Panc1 (cell line): ENCODE measurements at regions not wholly inside any gene's neighbourhood (a gene's known extent, or its start where the extent isn't known, plus 50 kb on each side); places are given as distances from the start of the nearest gene placed in this dataset.

Source experiments
- ATAC-seq: fragments of 200-7000 bp; cut with Tn5 transposase; 2 replicates; pipeline ENCODE4 v1.9.1; 2020; ENCODE audit warnings: mild to moderate bottlenecking, moderate library complexity
- BruUV-seq: library from RNA; stranded (reverse); fragments of 400-500 nt; replicated peaks from 2 replicates; lab custom pipeline; 2021; lab: Mats Ljungman, UMichigan
- CTCF ChIA-PET: fragments of 300-600 bp; sonication (Branson Sonifier 250); formaldehyde crosslinking; loops from one replicate; lab custom pipeline; 2022; ENCODE audit warnings: antibody characterized with exemption; lab: Charles Lee
- POLR2A ChIA-PET: fragments of 300-600 bp; sonication (Branson Sonifier 250); formaldehyde crosslinking; loops from one replicate; lab custom pipeline; 2022; ENCODE audit warnings: antibody characterized with exemption; lab: Charles Lee
- DNase-seq: peaks from one replicate; pipeline ENCODE4 v3.0.0-alpha.2; 2010; ENCODE audit warnings: low read depth, low spot score
- H3K27ac ChIP-seq: 2 replicates; pipeline ENCODE4 v1.5.1; 2011; ENCODE audit warnings: mild to moderate bottlenecking, low read length, inconsistent platforms
- H3K27me3 ChIP-seq: fragments of 200-500 bp; sonication (Bioruptor generic); 2 replicates; pipeline ENCODE4 v1.6.0; 2014; ENCODE audit warnings: low read length, inconsistent platforms; ENCODE audit not compliant: control insufficient read depth, insufficient read depth
- H3K36me3 ChIP-seq: fragments of 200-500 bp; sonication (Bioruptor generic); 2 replicates; pipeline ENCODE4 v1.5.1; 2014; ENCODE audit warnings: inconsistent platforms, mild to moderate bottlenecking, low read length, moderate library complexity; ENCODE audit not compliant: control insufficient read depth, insufficient read depth
- H3K4me1 ChIP-seq: 2 replicates; pipeline ENCODE4 v1.5.1; 2011; ENCODE audit warnings: inconsistent platforms, mild to moderate bottlenecking, low read length, moderate library complexity; ENCODE audit not compliant: control insufficient read depth, insufficient read depth
- H3K4me3 ChIP-seq, 2 experiments: 2 replicates each; pipeline ENCODE4 v1.5.1; 2011 to 2012; ENCODE audit warnings: low read depth in 2 of 2, low read length in 2 of 2, mild to moderate bottlenecking in 2 of 2, inconsistent platforms in 1 of 2, moderate library complexity in 1 of 2
- H3K9me3 ChIP-seq: fragments of 200-500 bp; sonication (Bioruptor generic); 2 replicates; pipeline ENCODE4 v1.5.1; 2014; ENCODE audit warnings: low read depth, mild to moderate bottlenecking, inconsistent platforms, low read length, moderate library complexity; ENCODE audit not compliant: control insufficient read depth, insufficient read depth
- POLR2AphosphoS5 ChIP-seq: IDR thresholded peaks from 2 replicates; pipeline ENCODE4 v1.6.1; 2012; ENCODE audit warnings: mild to moderate bottlenecking, low read depth, low read length, moderate library complexity
- SIN3A ChIP-seq: IDR thresholded peaks from 2 replicates; pipeline ENCODE4 v1.6.1; 2012; ENCODE audit warnings: low read depth, mild to moderate bottlenecking, low read length, moderate library complexity, borderline replicate concordance; ENCODE audit not compliant: insufficient read depth
- TCF7L2 ChIP-seq: IDR thresholded peaks from 2 replicates; pipeline ENCODE4 v1.6.1; 2011; ENCODE audit warnings: mild to moderate bottlenecking, low read depth, low read length, inconsistent platforms
- in situ Hi-C: cut with HindIII; loops from 2 replicates; pipeline ENCODE4 v1.10.0; 2016; ENCODE audit warnings: low sequenced_read_pairs, low pct_unique_long_range_greater_than_20kb
- intact Hi-C: fragments of 100-400 bp; cut with micrococcal nuclease; formaldehyde crosslinking; loops from one replicate; pipeline ENCODE4 v1.10.0; 2022; ENCODE audit not compliant: unreplicated experiment
- TF ChIP-seq, protein P1 (sequence below), 2 experiments: IDR thresholded peaks; 2 replicates each; pipeline ENCODE4 v1.6.1; 2011 to 2012; ENCODE audit warnings: low read depth in 2 of 2, control low read depth in 1 of 2, low read length in 1 of 2, mild to moderate bottlenecking in 1 of 2, moderate library complexity in 1 of 2; ENCODE audit not compliant: insufficient read depth in 1 of 2
- TF ChIP-seq, protein P2 (sequence below): fragments of 450-650 bp; IDR thresholded peaks from 2 replicates; pipeline ENCODE4 v1.5.1; 2017; ENCODE audit warnings: mild to moderate bottlenecking

DNA sequence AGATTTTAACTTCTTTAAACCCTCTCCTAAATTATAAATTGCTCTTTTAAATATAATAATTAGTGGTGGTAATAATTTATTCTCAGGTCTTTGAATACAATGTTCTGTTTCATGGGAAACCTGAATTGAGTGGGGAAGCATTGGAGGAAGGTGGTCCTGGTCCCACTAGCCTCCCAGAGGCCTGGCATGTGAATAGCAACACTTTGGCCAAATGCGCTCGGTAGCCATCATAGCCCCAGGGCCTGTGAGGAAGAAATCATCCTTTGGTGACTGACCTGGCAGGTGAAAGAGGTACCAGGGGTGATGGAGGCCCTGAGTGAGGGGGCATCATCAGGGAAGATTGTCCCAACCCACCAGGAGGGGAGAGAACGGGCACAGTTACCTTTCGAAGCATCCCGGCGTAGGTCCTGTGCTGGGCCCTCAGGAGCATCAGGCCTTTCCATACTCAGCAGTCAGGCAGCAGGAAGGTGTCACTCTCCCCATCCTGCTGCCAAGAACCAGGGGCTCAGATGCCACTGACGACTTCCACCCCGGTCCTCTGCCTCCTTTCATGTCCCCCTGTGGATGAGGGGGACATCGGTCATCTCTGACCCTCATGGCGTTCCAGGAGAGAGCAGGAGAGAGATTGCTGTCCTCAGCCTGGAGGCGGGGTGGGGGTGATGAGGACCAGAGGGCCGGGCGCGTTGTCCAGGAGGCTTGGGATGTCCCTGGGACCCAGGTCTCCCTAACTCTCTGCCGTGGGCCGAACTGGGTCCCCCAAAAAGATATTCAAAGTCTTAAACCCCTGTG, 78.6 kb upstream of the HPCAL1 start:
- ChIA-PET CTCF (no interaction called here), POLR2A (interaction anchor here (0.6 kb wide), 1 partner anchor 23 kb away, joined by 4 read pairs; no protein-coding TSS in a partner anchor)
- ATAC-seq, result no peak
- Histone ChIP-seq H3K4me3 (no peak overlapping the region), H3K36me3 (no peaks in the 10 kb centered on the region), H3K27me3 (no peaks in the 10 kb centered on the region), H3K27ac (no peak overlapping the region), H3K9me3 (no peaks in the 10 kb centered on the region), H3K4me1 (no peaks in the 10 kb centered on the region)
- no TSS peak for BruUV-seq
- intact Hi-C loops (no loop called here), in situ Hi-C loops (no loop called here)
- no peak for TF ChIP-seq POLR2AphosphoS5
- TF ChIP-seq, protein P1, sequence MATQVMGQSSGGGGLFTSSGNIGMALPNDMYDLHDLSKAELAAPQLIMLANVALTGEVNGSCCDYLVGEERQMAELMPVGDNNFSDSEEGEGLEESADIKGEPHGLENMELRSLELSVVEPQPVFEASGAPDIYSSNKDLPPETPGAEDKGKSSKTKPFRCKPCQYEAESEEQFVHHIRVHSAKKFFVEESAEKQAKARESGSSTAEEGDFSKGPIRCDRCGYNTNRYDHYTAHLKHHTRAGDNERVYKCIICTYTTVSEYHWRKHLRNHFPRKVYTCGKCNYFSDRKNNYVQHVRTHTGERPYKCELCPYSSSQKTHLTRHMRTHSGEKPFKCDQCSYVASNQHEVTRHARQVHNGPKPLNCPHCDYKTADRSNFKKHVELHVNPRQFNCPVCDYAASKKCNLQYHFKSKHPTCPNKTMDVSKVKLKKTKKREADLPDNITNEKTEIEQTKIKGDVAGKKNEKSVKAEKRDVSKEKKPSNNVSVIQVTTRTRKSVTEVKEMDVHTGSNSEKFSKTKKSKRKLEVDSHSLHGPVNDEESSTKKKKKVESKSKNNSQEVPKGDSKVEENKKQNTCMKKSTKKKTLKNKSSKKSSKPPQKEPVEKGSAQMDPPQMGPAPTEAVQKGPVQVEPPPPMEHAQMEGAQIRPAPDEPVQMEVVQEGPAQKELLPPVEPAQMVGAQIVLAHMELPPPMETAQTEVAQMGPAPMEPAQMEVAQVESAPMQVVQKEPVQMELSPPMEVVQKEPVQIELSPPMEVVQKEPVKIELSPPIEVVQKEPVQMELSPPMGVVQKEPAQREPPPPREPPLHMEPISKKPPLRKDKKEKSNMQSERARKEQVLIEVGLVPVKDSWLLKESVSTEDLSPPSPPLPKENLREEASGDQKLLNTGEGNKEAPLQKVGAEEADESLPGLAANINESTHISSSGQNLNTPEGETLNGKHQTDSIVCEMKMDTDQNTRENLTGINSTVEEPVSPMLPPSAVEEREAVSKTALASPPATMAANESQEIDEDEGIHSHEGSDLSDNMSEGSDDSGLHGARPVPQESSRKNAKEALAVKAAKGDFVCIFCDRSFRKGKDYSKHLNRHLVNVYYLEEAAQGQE (IDR thresholded peaks at IDR 0.05; ENCODE audit: insufficient read depth in 1 of 2, low read depth in 2 of 2, low read length in 1 of 2), result no peak
- TF ChIP-seq, protein P2, sequence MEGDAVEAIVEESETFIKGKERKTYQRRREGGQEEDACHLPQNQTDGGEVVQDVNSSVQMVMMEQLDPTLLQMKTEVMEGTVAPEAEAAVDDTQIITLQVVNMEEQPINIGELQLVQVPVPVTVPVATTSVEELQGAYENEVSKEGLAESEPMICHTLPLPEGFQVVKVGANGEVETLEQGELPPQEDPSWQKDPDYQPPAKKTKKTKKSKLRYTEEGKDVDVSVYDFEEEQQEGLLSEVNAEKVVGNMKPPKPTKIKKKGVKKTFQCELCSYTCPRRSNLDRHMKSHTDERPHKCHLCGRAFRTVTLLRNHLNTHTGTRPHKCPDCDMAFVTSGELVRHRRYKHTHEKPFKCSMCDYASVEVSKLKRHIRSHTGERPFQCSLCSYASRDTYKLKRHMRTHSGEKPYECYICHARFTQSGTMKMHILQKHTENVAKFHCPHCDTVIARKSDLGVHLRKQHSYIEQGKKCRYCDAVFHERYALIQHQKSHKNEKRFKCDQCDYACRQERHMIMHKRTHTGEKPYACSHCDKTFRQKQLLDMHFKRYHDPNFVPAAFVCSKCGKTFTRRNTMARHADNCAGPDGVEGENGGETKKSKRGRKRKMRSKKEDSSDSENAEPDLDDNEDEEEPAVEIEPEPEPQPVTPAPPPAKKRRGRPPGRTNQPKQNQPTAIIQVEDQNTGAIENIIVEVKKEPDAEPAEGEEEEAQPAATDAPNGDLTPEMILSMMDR, result no peak
- TF ChIP-seq TCF7L2, result no peak
- DNase-seq, result no peak

DNA sequence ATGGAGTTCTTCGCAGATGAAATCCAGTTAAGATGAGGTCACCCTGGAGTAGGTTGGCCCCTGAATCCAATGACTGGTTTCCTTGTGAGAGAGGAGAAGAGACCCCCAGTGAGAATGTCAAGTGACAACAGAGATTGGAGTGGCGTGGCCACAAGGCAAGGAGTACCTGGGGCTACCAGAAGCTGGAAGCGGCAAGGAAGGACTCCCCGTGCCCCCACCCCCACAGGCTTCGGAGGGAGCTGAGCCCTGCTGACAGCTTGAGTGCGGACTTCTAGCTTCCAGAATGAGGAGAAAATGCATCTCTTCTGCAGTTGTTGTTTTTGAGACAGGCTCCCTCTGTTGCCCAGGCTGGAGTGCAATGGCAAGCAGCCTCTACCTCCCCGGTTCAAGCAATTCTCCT, 78.0 kb upstream of the HPCAL1 start:
- DNase-seq (no peak), ATAC-seq (no peak)
- no peaks in the 10 kb centered on the region for H3K4me1 ChIP-seq
- no peaks in the 10 kb centered on the region for H3K9me3 ChIP-seq
- H3K27ac ChIP-seq, result no peak overlapping the region
- in situ Hi-C loops (no loop called here), intact Hi-C loops (no loop called here)
- H3K4me3 ChIP-seq, result no peak overlapping the region
- H3K27me3 ChIP-seq, result no peaks in the 10 kb centered on the region
- CTCF ChIA-PET, result no interaction called here
- H3K36me3 ChIP-seq, result no peaks in the 10 kb centered on the region
- TF ChIP-seq, protein P2, result no peak
- no peak for TF ChIP-seq SIN3A
- TF ChIP-seq, protein P1 (IDR thresholded peaks at IDR 0.05; ENCODE audit: insufficient read depth in 1 of 2, low read depth in 2 of 2, low read length in 1 of 2), result no peak
- no peak for TF ChIP-seq POLR2AphosphoS5
- TF ChIP-seq TCF7L2, result no peak
- POLR2A ChIA-PET, result interaction anchor here (0.6 kb wide), 1 partner anchor 22 kb away, joined by 4 read pairs; no protein-coding TSS in a partner anchor
- no TSS peak for BruUV-seq
